ENCODE measurements at regions not wholly inside any gene's neighbourhood (a gene's known extent, or its start where the extent isn't known, plus 50 kb on each side); places are given as distances from the start of the nearest gene placed in this dataset.
A peak's percentile ranks its signal among the peaks of the same experiment; 100 is the strongest.
"Not testable (repeated sequence)": the region's sequence is repeated elsewhere in the genome, so short reads cannot be mapped to it uniquely, and the experiment has no call there.

GRCh38 chr13:103894626-103895025 lies 828.4 kb upstream of the SLC10A2 start:
- Histone ChIP-seq H3K27ac (no peak overlapping the region), H3K27me3 (replicated peaks) (no peaks in the 10 kb centered on the region), H3K36me3 (replicated peaks) (no peaks in the 10 kb centered on the region), H3K4me3 (ENCODE audit: low read depth, low read length) (no peak overlapping the region)
- no peak for TF ChIP-seq CTCF (IDR thresholded peaks at IDR 0.05; ENCODE audit: low read depth, low read length, missing control alignments)
- in situ Hi-C loops (cut with HindIII; ENCODE audit: low pct_ligation_motif_present, low sequenced_read_pairs) = no loop called here
- DNase-seq = no peak

GRCh38 chr13:103884101-103884723 lies 818.0 kb upstream of the SLC10A2 start:
- peak overlapping the region; percentile 76 for H3K27ac ChIP-seq
- no peak overlapping the region for H3K4me3 ChIP-seq (ENCODE audit: low read depth, low read length)
- TF ChIP-seq CTCF (IDR thresholded peaks at IDR 0.05; ENCODE audit: low read depth, low read length, missing control alignments) = no peak
- in situ Hi-C loops (cut with HindIII; ENCODE audit: low pct_ligation_motif_present, low sequenced_read_pairs) = no loop called here
- no peaks in the 10 kb centered on the region for H3K36me3 ChIP-seq (replicated peaks)
- no peak for DNase-seq
- no peaks in the 10 kb centered on the region for H3K27me3 ChIP-seq (replicated peaks)

- Histone ChIP-seq H3K27ac (peak overlapping the region; percentile 76), H3K36me3 (replicated peaks) (no peaks in the 10 kb centered on the region), H3K4me3 (ENCODE audit: low read depth, low read length) (peak overlapping the region; percentile 13), H3K27me3 (replicated peaks) (no peaks in the 10 kb centered on the region)
- DNase-seq = peak; percentile 43
- TF ChIP-seq CTCF (IDR thresholded peaks at IDR 0.05; ENCODE audit: low read depth, low read length, missing control alignments) = no peak
- in situ Hi-C loops (cut with HindIII; ENCODE audit: low pct_ligation_motif_present, low sequenced_read_pairs) = no loop called here
Measured at GRCh38 chr13:103883698-103884097, 817.5 kb upstream of the SLC10A2 start.

- Histone ChIP-seq H3K27ac (peak overlapping the region; percentile 76), H3K36me3 (replicated peaks) (no peaks in the 10 kb centered on the region), H3K27me3 (replicated peaks) (no peaks in the 10 kb centered on the region), H3K4me3 (ENCODE audit: low read depth, low read length) (peak overlapping the region; percentile 10)
- in situ Hi-C loops (cut with HindIII; ENCODE audit: low pct_ligation_motif_present, low sequenced_read_pairs) = no loop called here
- TF ChIP-seq CTCF (IDR thresholded peaks at IDR 0.05; ENCODE audit: low read depth, low read length, missing control alignments) = peak; percentile 78
- DNase-seq = peak; percentile 99
Measured at GRCh38 chr13:103883164-103883563, 816.9 kb upstream of the SLC10A2 start.

GRCh38 chr13:103880146-103880545 lies 813.9 kb upstream of the SLC10A2 start:
- DNase-seq; in situ Hi-C loops (cut with HindIII; ENCODE audit: low pct_ligation_motif_present, low sequenced_read_pairs): not testable (repeated sequence)

GRCh38 chr13:103878891-103879605 lies 812.8 kb upstream of the SLC10A2 start:
- DNase-seq = no peak
- no peak overlapping the region for H3K4me3 ChIP-seq (ENCODE audit: low read depth, low read length)
- H3K27ac ChIP-seq = no peak overlapping the region
- in situ Hi-C loops (cut with HindIII; ENCODE audit: low pct_ligation_motif_present, low sequenced_read_pairs) = no loop called here
- no peak for TF ChIP-seq CTCF (IDR thresholded peaks at IDR 0.05; ENCODE audit: low read depth, low read length, missing control alignments)
- no peaks in the 10 kb centered on the region for H3K27me3 ChIP-seq (replicated peaks)
- no peaks in the 10 kb centered on the region for H3K36me3 ChIP-seq (replicated peaks)

More at GRCh38 chr13:103880146-103880545, 813.9 kb upstream of the SLC10A2 start:
- not testable (repeated sequence) for H3K4me3 ChIP-seq (ENCODE audit: low read depth, low read length); H3K27me3 ChIP-seq (replicated peaks); H3K27ac ChIP-seq; H3K36me3 ChIP-seq (replicated peaks)

Measured in brain microvascular endothelial cell (primary cell).